ENCODE measurements at regions not wholly inside any gene's neighbourhood (a gene's known extent, or its start where the extent isn't known, plus 50 kb on each side); places are given as distances from the start of the nearest gene placed in this dataset.
"Not testable (repeated sequence)": the region's sequence is repeated elsewhere in the genome, so short reads cannot be mapped to it uniquely, and the experiment has no call there.

DNA sequence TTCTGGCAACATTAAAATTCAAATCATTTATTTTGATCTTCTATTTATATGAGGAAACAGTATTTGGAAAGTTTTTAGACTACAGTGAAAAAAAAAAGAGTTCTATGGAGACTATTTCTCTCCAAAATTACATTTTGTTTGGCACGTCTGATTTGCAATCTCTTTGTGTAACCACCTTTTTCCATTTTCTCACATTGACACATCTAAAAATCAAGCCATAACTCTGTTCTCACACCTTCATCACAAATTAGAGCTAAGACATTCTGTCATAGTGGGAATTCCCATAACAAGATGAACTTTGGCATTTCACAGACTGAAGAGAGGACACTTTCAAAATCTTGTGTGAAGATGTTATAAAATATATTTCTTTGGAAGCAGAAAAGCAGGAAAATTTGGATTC lies 468.9 kb downstream of the GRIA2 start:
- Mint-ChIP-seq H3K27ac (ENCODE audit: unreplicated experiment) (no peak overlapping the region), H3K36me3 (ENCODE audit: insufficient read depth, unreplicated experiment) (no peaks in the 10 kb centered on the region), H3K4me1 (ENCODE audit: low read depth, unreplicated experiment) (no peaks in the 10 kb centered on the region), H3K27me3 (ENCODE audit: unreplicated experiment) (no peaks in the 10 kb centered on the region), H3K9me3 (ENCODE audit: low read depth, unreplicated experiment) (peaks cover 3% of the 10 kb centered on the region), H3K4me3 (ENCODE audit: low read depth, unreplicated experiment) (no peak overlapping the region)
- intact Hi-C loops (cut with micrococcal nuclease; ENCODE audit: unreplicated experiment) = no loop called here
- TF ChIP-seq, protein P1, sequence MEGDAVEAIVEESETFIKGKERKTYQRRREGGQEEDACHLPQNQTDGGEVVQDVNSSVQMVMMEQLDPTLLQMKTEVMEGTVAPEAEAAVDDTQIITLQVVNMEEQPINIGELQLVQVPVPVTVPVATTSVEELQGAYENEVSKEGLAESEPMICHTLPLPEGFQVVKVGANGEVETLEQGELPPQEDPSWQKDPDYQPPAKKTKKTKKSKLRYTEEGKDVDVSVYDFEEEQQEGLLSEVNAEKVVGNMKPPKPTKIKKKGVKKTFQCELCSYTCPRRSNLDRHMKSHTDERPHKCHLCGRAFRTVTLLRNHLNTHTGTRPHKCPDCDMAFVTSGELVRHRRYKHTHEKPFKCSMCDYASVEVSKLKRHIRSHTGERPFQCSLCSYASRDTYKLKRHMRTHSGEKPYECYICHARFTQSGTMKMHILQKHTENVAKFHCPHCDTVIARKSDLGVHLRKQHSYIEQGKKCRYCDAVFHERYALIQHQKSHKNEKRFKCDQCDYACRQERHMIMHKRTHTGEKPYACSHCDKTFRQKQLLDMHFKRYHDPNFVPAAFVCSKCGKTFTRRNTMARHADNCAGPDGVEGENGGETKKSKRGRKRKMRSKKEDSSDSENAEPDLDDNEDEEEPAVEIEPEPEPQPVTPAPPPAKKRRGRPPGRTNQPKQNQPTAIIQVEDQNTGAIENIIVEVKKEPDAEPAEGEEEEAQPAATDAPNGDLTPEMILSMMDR (IDR thresholded peaks at IDR 0.05; ENCODE audit: unreplicated experiment) = no peak
- CTCF ChIA-PET = no interaction called here
- DNase-seq = no peak
- BruUV-seq (replicated peaks) = no TSS peak

DNA sequence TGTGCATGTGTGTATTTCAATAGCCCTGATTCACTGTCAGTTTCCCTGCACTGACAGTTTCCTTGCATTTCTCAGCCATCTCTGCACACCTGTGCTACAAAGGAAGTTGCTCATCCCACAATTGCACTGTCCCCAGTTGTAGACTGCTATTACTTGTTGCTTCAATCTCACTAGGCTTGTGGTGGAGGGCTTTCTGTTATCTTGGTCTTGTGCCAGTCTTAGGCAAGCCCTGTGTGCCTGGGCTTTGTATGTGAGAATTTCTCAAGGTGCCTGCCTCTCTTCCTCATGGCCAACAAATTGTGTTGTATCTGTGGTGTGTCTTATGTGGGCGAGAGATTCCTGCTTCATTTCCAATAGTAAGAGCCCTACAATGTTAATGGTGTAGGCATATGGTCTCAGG lies 467.4 kb downstream of the GRIA2 start:
- Mint-ChIP-seq H3K9me3 (ENCODE audit: low read depth, unreplicated experiment) (peaks cover 3% of the 10 kb centered on the region), H3K27me3 (ENCODE audit: unreplicated experiment) (no peaks in the 10 kb centered on the region)
- no TSS peak for BruUV-seq (replicated peaks)

DNA sequence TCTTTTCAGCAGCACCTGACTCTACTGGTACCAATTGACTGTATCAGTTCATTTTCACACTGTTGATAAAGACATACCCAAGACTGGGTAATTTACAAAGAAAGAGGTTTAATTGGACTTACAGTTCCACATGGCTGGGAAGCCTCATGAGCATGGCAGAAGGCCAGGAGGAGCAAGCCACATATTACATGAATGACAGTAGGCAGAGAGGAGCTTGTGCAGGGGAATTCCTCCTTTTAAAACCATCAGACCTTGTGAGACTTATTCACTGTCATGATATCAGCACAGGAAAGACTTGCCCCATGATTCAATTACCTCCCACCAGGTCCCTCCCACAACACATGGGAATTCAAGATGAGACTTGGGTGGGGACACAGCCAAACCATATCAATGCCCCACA lies 458.8 kb downstream of the GRIA2 start:
- intact Hi-C loops (cut with micrococcal nuclease; ENCODE audit: unreplicated experiment); H3K9me3 Mint-ChIP-seq (ENCODE audit: low read depth, unreplicated experiment); H3K36me3 Mint-ChIP-seq (ENCODE audit: insufficient read depth, unreplicated experiment); H3K4me3 Mint-ChIP-seq (ENCODE audit: low read depth, unreplicated experiment); H3K27ac Mint-ChIP-seq (ENCODE audit: unreplicated experiment); H3K4me1 Mint-ChIP-seq (ENCODE audit: low read depth, unreplicated experiment); BruUV-seq (replicated peaks); CTCF ChIA-PET; DNase-seq; H3K27me3 Mint-ChIP-seq (ENCODE audit: unreplicated experiment): not testable (repeated sequence)

More for the DNA sequence above, 467.4 kb downstream of the GRIA2 start:
- Mint-ChIP-seq H3K4me1 (ENCODE audit: low read depth, unreplicated experiment) (no peaks in the 10 kb centered on the region), H3K36me3 (ENCODE audit: insufficient read depth, unreplicated experiment) (no peaks in the 10 kb centered on the region), H3K27ac (ENCODE audit: unreplicated experiment) (no peak overlapping the region), H3K4me3 (ENCODE audit: low read depth, unreplicated experiment) (no peak overlapping the region)
- CTCF ChIA-PET = no interaction called here
- TF ChIP-seq, protein P1 (IDR thresholded peaks at IDR 0.05; ENCODE audit: unreplicated experiment) = no peak
- DNase-seq = no peak
- intact Hi-C loops (cut with micrococcal nuclease; ENCODE audit: unreplicated experiment) = no loop called here

DNA sequence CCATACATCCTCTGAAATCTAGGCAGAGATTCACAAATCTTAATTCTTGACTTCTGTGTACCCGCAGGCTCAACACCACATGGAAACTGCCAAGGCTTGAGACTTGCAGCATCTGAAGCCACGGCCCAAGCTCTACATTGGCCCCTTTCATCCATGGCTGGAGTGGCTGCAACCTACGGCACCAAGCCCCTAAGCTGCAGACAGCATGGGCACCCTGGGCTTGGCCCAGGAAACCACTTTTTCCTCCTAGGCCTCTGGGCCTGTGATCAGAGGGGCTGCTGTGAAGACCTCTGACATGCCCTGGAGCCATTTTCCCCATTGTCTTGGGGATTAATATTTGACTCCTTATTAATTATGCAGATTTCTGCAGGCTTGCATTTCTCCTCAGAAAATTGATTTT lies 457.9 kb downstream of the GRIA2 start:
- BruUV-seq (replicated peaks) = no TSS peak
- CTCF ChIA-PET = no interaction called here
- intact Hi-C loops (cut with micrococcal nuclease; ENCODE audit: unreplicated experiment) = no loop called here
- no peak overlapping the region for H3K4me3 Mint-ChIP-seq (ENCODE audit: low read depth, unreplicated experiment)
- no peaks in the 10 kb centered on the region for H3K27me3 Mint-ChIP-seq (ENCODE audit: unreplicated experiment)
- peaks cover 5% of the 10 kb centered on the region for H3K9me3 Mint-ChIP-seq (ENCODE audit: low read depth, unreplicated experiment)
- H3K36me3 Mint-ChIP-seq (ENCODE audit: insufficient read depth, unreplicated experiment) = no peaks in the 10 kb centered on the region
- no peak overlapping the region for H3K27ac Mint-ChIP-seq (ENCODE audit: unreplicated experiment)
- H3K4me1 Mint-ChIP-seq (ENCODE audit: low read depth, unreplicated experiment) = no peaks in the 10 kb centered on the region
- TF ChIP-seq, protein P1 (IDR thresholded peaks at IDR 0.05; ENCODE audit: unreplicated experiment) = no peak
- DNase-seq = no peak

DNA sequence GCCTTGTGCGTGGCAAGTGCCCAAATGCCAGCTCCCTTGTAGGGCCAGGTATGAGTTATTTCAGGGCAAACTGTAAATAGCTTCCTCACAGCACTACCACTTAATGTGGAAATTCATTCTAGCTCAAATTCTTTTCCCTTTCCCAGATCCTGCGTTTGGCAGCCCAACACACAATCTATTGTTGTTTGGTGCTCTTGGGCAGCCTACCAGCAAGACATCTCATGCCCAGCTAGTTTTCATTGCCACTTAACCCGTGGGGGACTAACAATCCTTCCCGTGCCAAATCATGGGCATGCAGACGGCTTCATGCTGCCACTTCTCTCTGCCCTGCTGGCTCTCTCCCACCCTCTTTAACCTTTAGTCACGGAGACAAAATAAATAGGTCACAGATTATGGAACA lies 454.2 kb downstream of the GRIA2 start:
- Mint-ChIP-seq H3K4me1 (ENCODE audit: low read depth, unreplicated experiment) (no peaks in the 10 kb centered on the region), H3K36me3 (ENCODE audit: insufficient read depth, unreplicated experiment) (no peaks in the 10 kb centered on the region), H3K27ac (ENCODE audit: unreplicated experiment) (no peak overlapping the region), H3K4me3 (ENCODE audit: low read depth, unreplicated experiment) (no peak overlapping the region), H3K27me3 (ENCODE audit: unreplicated experiment) (no peaks in the 10 kb centered on the region), H3K9me3 (ENCODE audit: low read depth, unreplicated experiment) (peaks cover 5% of the 10 kb centered on the region)
- TF ChIP-seq, protein P1 (IDR thresholded peaks at IDR 0.05; ENCODE audit: unreplicated experiment) = no peak
- no TSS peak for BruUV-seq (replicated peaks)
- intact Hi-C loops (cut with micrococcal nuclease; ENCODE audit: unreplicated experiment) = no loop called here
- CTCF ChIA-PET = no interaction called here
- DNase-seq = no peak

Measured in Calu3 (cell line).